T follicular helper cell (primary cell): ENCODE measurements at regions not wholly inside any gene's neighbourhood (a gene's known extent, or its start where the extent isn't known, plus 50 kb on each side); places are given as distances from the start of the nearest gene placed in this dataset.
"Not testable (repeated sequence)": the region's sequence is repeated elsewhere in the genome, so short reads cannot be mapped to it uniquely, and the experiment has no call there.

Experiments
- DNase-seq: peaks from one replicate; pipeline ENCODE4 v3.0.0-alpha.2; 2020; ENCODE audit warnings: low read depth

DNA sequence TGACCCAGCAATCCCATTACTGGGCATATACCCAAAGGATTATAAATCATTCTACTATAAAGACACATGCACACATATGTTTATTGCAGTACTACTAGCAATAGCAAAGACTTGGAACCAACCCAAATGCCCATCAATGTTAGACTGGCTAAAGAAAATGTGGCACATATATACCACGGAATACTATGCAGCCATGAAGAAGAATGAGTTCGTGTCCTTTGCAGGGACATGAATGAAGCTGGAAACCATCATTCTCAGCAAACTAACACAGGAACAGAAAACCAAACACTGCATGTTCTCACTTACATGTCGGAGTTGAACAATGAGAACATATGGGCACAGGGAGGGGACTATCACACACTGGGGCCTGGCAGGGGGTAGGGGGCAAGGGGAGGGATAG is 183.0 kb downstream of the HACE1 start:
- DNase-seq = not testable (repeated sequence)

DNA sequence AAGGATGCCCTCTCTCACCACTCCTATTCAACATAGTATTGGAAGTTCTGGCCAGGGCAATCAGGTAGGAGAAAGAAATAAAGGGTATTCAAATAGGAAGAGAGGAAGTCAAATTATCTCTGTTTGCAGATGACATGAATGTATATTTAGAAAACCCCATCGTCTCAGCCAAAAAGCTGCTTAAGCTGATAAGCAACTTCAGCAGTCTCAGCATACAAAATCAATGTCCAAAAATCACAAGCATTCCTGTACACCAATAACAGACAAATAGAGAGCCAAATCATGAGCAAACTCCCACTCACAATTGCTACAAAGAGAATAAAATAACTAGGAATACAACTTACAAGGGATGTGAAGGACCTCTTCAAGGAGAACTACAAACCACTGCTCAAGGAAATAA is 184.6 kb downstream of the HACE1 start:
- DNase-seq = not testable (repeated sequence)

DNA sequence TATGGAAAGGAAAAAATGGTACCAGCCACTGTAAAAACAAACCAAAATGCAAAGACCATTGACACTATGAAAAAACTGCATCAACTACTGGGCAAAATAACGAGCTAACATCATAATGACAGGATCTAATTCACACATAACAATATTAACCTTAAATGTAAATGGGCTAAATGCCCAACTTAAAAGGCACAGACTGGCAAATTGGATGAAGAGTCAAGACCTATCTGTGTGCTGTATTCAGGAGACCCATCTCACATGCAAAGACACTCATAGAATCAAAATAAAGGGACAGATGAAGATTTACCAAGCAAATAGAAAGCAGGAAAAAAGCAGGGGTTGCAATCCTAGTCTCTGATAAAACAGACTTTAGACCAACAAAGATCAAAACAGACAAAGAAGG is 186.6 kb downstream of the HACE1 start:
- DNase-seq = not testable (repeated sequence)

DNA sequence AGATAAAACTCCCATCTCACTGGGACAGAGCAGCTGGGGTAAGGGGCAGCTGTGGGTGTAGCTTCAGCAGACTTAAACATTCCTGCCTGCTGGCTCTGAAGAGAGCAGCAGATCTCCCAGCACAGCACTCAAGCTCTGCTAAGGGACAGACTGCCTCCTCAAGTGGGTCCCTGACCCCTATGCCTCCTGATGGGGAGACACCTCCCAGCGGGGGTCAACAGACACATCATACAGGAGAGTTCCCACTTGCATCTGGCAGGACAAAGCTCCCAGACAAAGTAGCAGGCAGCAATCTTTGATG is 188.2 kb downstream of the HACE1 start:
- not testable (repeated sequence) for DNase-seq

DNA sequence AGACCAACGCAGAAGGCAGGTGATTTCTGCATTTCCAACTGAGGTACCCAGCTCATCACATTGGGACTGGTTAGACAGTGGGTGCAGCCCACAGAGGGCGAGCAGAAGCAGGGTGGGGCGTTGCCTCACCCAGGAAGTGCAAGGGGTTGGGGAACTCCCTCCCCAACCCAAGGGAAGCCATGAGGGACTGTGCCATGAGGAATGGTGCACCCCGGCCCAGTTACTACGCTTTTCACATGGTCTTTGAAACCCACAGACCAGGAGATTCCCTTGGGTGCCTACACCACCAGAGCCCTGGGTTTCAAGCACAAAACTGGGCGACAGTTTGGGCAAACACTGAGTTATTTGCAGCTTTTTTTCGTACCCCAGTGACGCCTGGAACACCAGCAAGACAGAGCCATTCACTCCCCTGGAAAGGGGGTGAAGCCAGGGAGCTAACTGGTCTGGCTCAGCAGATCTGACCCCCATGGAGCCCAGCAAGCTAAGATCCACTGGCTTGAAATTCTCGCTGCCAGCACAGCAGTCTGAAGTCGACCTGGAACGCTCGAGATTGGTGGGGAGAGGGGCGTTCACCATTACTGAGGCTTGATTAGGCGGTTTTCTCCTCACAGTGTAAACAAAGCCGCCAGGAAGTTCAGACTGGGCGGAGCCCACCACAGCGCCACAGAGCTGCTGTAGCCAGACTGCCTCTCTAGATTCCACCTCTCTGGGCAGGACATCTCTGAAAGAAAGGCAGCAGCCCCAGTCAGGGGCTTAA is 188.7 kb downstream of the HACE1 start:
- DNase-seq = not testable (repeated sequence)

DNA sequence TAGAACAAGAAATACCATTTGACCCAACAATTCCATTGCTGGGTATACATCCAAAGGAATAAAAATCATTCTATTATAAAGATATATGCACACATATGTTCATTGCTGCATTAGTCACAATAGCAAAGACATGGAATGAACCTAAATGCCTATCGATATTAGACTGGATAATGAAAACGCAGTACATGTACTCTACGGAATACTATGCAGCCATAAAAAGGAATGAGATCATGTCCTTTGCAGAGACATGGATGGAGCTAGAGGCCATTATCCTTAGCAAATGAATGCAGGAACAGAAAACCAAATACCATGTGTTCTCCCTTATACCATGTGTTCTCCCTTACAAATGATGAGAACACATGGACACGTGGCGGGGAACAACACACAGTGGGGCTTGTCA is 190.2 kb downstream of the HACE1 start:
- DNase-seq = no peak

DNA sequence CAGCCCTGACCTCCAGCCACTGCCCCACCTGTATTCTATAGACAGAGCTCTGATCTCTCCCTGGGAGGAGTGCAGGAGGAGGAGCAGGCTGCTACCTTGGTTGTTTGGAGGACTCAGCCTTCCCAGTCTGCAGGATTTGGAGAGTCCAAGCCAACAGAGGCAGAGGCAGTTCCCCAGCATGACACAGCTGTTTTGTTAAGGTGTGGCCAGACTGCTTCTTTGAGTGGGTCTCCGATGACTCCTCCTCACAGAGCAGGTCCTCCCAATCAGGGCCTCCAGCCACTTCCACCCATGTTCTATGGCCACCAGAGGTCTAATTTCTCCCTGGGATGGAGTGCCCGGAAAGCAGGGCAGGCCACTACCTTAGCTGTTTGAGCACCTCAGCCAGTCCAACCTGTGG is 203.5 kb downstream of the HACE1 start:
- no peak for DNase-seq

DNA sequence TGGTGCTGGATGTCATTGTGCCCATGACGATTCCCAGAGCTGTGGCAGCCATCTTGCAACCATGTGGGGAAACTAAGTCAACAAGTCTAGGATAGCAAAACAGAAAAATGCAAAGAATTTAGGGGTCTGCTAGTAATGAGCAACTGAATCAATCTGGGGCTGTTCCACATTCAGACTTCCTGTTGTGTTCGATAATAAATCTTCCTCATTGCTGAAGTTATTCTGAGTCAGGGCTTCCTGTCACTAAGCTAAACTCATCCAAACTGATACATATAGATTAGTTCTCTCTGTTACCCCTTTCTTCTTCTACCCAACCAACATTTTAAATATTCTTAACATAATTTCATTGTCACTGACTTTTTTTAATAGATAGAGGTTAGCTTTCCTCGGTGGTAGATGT is 205.9 kb downstream of the HACE1 start:
- no peak for DNase-seq

DNA sequence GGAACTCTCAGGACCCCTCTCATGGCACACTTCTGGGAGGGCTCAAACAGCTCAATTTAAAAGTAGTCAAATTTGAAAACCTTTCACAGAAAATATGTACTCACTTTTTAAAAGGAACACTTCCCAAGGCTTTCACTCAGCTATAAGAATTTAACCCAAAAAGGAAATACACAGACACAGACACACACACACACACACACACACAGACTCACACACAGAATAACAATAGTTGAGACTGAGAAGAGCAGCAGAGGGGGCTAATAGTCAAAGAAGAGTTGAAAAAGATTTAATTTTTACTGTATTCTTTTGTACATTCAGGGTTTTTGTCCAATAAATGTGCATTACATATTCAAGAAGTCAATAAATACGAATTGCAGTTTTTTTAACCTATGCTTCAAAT is 211.4 kb downstream of the HACE1 start:
- no peak for DNase-seq

DNA sequence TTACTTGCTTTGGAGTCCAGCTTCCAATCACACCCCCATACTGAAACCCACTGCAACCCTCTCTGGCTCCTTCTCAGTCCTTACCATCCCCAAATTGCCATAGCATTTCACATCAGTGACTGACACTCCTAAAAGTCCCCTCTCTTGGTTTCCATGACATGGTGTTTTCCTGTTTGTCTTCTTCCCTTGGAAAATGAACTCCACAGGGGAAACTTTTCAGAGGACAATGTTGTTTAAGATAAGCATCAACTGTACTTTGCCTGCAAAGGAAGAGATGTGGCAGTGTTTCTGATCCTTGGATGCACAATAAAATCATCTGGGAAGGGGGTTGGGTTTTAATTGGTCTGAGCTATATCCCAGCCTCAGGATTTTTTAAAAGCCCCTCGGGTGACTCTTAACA is 214.9 kb downstream of the HACE1 start:
- DNase-seq = no peak

DNA sequence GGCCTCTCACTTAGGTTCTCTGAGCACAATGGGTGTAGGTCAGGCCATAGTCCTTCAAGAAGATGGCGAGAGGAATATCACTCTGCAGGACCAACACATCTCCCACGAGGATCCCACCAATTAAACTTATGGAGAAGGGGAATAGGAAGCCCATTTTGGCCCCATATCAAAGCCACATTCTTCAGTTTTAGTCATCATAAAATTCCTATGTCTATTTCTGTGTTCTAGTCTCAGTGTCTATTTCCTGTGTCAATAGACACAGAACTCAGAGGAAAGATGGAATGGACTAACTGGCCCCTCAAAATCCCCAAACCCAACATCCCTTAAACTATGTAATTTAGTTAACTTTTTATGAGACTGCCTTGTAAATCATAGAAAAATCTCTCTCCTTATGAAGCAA is 216.8 kb downstream of the HACE1 start:
- DNase-seq = no peak

DNA sequence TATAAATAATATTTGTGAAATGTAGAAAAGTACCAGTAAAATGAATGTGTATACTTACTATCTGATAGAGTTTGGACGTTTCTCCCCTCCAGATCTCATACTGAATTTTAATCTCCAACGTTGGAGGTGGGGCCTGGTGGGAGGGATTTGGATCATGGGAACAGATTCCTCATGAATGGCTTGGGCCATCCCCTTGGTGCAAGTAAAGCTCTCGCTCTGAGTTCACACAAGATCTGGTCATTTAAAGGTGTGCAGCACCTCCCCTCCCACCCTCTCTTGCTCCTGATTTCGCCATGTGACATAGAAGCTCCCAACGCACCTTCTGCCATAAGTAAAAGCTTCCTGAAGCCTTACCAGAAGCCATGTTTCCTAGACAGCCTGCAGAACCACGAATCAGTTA is 219.0 kb downstream of the HACE1 start:
- DNase-seq = no peak

DNA sequence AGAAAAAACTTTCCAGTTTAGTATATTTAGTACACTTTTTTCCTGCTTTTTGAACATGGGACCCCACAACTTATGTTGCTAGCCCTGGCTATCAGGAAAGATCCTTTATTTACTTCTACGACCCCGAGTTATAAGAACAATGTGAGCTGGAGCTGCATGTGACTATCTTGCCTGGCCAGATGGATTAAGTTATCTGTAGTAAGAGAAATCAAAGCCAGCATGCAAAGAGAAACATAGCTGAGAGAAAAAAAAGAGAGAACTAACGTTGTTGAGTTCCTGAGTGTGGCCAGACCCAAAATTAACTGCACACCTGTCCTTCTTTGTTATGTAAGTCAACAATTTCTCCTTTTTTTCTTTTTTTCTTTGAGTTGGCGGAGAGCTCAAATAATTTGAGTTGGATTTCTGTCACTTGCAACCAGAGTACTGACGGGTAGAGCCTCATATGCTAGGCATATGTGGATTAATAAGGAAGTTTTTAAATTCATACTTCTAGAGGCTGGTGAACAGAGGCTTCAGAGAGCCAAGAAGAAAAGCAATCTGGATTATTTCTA is 219.5 kb downstream of the HACE1 start:
- no peak for DNase-seq

DNA sequence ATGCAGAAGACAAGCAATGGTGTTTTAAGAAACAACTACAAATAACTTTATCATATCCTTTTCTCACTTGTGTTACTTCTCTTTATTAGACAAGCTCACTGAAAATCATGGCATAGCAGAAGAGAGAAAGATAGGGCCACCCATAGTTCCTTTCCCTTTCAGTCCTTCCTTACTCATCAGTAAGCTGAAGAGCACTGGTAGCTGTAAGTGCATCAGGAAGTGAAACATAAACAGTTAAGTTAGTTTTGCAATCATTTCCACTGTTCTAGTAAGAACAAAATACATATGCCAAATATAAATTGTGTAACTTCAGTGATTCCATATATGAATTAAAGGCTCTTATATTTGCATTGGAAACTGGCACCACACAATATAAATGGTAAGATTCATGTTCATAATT is 220.1 kb downstream of the HACE1 start:
- no peak for DNase-seq

DNA sequence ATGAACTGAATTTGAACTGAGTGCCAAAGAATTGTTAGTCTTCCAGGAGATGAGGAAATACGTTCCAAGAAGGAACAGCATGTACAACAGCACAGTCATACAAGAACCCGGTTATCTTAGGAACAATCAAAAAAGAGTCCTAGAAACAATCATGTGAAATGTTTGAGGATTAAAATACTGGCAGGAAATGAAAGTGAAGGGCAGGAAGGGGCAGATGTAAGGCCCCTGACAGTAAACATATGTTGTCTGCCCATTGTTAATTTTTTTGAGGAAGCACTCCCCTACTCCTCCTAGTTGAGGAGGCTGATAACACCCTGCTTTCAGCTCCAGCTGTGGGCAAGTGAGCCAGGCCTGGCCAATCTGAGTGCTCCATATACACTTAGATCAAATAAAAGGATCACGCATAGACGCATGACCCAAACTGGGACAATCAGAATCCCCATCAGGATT is 220.9 kb downstream of the HACE1 start:
- no peak for DNase-seq

DNA sequence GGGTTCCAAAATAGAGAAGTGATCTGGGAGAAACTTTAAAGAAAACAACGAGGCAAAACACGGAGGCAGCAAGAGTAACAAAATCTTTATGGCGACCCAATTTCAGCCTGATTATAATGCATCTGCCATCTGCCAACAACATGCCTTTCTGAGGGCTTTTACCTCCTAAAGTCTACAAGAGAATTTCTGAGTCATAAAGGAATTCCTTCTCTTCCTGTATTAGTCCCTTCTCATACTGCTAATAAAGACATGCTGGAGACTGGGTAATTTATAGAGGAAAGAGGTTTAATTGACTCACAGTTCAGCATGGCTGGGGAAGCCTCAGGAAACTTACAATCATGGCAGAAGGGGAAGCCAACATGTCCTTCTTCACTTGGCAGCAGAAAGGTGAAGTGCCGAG is 226.6 kb downstream of the HACE1 start:
- no peak for DNase-seq

DNA sequence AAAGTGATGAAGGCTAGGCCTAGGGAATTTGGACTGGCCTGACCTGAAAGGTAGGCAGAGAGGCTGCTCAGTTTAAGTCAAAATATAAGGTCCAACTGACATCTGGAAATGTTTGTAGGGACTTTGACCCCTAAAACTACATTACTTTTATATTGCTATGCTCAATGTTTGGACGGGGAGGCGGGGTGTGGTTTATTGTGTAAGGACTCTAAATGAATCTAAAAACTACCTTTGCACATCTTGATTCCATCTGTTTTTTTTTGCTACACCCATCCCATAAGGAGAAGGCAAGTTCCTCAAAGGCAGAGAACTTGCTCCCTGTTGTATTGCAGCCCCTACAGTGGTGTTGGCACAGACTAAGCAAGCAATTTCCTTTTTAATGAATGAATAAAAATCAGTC is 227.1 kb downstream of the HACE1 start:
- no peak for DNase-seq

DNA sequence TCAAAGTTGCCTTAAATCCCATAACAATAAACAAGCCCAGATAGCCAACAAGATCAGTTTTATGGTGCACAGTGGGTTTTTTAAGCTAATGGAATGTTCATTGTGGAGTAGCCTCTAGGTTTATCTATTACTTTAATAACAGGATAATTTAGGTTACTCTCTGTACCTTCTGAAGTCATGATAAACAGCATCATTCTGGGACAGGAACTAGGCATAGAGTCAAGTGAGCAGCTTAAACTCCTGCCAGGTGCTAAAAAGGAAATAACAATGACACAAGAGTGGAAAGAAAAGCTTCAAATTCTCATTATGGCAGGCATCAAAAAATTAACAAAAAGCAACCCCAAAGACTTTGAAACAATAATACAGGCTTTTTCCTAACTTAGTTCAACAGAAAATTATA is 228.8 kb downstream of the HACE1 start:
- DNase-seq = no peak

DNA sequence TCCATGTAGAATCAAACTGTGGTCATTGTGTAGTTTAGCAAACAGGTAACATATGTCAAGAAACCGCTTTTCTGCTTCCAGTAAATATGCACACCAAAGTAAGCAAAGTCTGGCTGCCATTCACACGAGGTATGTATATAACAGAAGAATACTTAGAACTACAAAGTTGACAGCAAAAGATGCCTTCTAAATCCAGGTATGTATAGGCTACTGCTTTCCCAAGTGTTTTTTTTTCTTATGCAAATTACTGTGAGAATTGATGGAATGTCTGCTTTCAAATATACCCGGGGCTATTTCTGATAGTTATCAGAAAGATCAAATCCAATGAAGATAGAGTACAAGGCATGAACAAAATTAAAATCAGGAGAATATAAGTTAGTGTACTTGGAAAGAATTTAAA is 229.2 kb downstream of the HACE1 start:
- DNase-seq = no peak

DNA sequence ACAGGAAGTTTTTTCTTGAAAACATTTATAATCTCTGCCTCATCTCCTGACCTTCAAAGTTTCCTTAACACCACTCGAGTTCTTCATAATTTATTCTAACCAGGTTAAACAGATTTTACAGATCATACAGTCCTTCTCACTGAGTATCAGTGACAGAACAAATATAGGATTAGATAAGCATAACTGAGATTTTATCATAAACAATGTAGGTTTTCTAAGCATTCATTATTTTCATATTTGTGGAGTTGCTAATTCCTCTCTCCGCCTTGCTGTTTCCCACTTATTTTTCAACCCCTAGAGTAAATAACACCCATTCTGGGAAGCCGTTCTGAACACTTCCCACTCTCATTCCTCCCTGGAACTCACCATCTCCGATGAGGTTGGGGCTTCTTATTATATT is 229.9 kb downstream of the HACE1 start:
- no peak for DNase-seq

DNA sequence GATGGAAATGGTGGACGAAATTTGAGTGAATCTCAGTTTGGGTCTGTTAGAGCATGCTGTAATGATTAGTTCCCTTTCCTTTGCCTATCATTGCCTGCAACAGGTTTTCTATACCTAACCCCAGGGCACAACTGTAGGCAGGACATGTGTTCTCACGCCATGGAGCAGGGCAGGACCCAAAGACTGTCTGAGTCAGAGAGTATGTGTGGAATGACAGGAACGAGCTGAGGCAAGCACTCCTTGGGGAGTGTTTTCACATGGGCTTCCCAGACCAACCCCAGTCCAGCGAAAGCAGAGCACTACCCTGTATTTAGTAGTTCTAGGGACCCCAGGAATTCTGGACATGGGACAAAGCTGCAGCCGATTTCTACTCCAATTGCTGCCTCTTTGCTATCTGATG is 234.2 kb downstream of the HACE1 start:
- DNase-seq = no peak

DNA sequence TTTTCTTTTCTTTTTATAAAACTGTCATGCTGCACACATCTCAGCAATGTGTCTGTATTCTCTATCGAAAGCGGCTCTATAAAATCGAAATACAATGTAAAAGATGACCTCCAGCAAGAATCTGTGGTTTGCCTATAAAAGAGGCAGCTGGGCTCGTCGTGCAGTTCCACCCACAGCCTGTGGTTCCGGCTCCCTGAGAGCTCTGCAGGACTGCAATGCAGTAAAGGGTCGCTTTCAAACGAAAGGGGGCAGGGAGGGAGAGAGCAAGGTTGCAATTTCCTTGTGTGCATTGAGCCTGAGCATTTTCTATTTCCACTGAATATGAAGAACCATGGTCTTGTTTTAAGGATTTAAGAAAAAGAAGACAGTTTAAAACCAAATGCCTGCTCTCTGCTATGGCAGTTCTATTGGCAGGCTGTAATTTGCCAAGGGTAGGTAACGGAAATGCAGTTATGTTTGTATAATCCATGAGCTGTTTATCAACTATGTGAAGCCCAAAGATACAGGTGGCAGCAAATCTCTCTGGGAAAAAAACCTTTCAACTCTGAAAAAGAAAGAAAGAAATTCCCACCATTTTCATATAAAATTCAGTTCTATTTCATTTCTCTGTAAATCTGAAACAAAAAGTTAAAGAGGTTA is 236.5 kb downstream of the HACE1 start:
- no peak for DNase-seq

DNA sequence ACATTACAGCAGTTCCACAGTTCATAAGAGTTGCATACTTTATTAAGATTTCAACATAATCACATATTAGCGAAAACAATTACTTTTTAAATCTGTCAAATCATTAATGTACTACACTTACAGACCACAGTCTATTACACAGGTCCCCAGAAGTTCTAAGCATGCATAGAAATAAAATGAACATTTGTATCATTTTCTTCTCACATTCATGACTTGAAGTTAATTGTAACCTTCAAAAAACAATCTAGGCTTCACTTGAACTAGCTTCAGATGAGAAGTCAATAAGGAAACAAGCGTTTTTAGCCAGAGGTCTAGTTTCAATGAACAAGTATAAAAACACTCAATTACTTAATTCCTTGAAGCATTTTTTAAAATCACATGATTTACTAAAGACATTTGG is 238.3 kb downstream of the HACE1 start:
- DNase-seq = no peak

DNA sequence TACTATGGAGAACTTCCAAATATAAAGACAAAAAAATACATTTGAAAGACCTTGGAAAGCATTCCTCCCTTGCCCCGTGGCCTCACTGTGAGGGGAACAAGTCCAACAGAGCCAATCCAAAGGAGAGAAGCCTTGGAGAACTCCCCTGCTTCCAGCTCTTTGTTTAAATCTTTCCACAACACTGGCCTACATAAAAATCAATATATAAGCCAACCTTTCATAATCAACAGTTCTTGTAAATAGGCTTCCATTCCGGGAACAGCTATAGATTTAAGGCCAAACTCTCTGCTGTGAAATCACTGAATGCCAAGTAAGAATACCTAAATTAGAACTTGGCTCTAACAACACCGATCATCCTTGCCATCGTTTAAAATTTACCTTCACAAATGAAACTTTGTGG is 242.1 kb downstream of the HACE1 start:
- DNase-seq = no peak
